Left lung (tissue), 4 donors: ENCODE measurements at regions not wholly inside any gene's neighbourhood (a gene's known extent, or its start where the extent isn't known, plus 50 kb on each side); places are given as distances from the start of the nearest gene placed in this dataset.
A peak's percentile ranks its signal among the peaks of the same experiment; 100 is the strongest.

Source experiments
- ATAC-seq: fragments of 200-7000 bp; cut with Tn5 transposase; one replicate; pipeline ENCODE4 v1.9.1; 2020; ENCODE audit warnings: moderate library complexity
- DNase-seq, 4 donors: peaks; one replicate each; pipeline ENCODE4 v3.0.0-alpha.2; 2013 to 2020
- H3K27ac ChIP-seq, 2 donors: fragments of 200-600 bp; sonication (generic) in 1 of 2; one replicate each; pipeline versions ENCODE4 v1.5.0 to v1.8.0; 2020 to 2021
- H3K27me3 ChIP-seq, 2 donors: fragments of 200-600 bp; sonication (generic) in 1 of 2; one replicate each; pipeline versions ENCODE4 v1.5.0 to v1.8.0; 2020 to 2021
- H3K36me3 ChIP-seq, 2 donors: fragments of 200-600 bp; sonication (generic) in 1 of 2; one replicate each; pipeline versions ENCODE4 v1.5.0 to v1.8.0; 2020 to 2021
- H3K4me1 ChIP-seq, 2 donors: fragments of 200-600 bp; one replicate each; pipeline ENCODE4 v1.8.0; 2021
- H3K4me3 ChIP-seq, 2 donors: fragments of 200-600 bp; sonication (generic) in 1 of 2; one replicate each; pipeline versions ENCODE4 v1.5.0 to v1.8.0; 2020 to 2021; ENCODE audit warnings: mild to moderate bottlenecking in 1 of 2
- H3K9me3 ChIP-seq, 2 donors: fragments of 200-600 bp; sonication (generic) in 1 of 2; one replicate each; pipeline versions ENCODE4 v1.5.0 to v1.8.0; 2020 to 2021
- CTCF ChIP-seq, 2 donors: fragments of 200-600 bp; sonication (generic) in 1 of 2; IDR thresholded peaks; one replicate each; pipeline versions ENCODE4 v1.5.0 to v1.8.0; 2021; ENCODE audit warnings: antibody characterized with exemption in 2 of 2
- intact Hi-C, 2 donors: fragments of 100-400 bp; cut with DNase I; formaldehyde crosslinking; loops; one replicate each; pipeline versions ENCODE4 v1.11.2 to v1.14.2; 2022
- donor health status: DM: no; HTN: yes; CAD: no.
- donor health status: DM: no; HTN: no; CAD: no.

- H3K36me3 ChIP-seq = no peaks in the 10 kb centered on the region
- no peak overlapping the region for H3K4me3 ChIP-seq
- no peak overlapping the region for H3K27ac ChIP-seq
- no peaks in the 10 kb centered on the region for H3K9me3 ChIP-seq
- intact Hi-C loops = no loop called here
- DNase-seq (no peak), ATAC-seq (no peak)
- H3K4me1 ChIP-seq = no peaks in the 10 kb centered on the region
- TF ChIP-seq CTCF (IDR thresholded peaks at IDR 0.05) = no peak
- H3K27me3 ChIP-seq = no peaks in the 10 kb centered on the region
These were observed 170.1 kb downstream of the ICE1 start for GRCh38 chr5:5592541-5592940.

DNA sequence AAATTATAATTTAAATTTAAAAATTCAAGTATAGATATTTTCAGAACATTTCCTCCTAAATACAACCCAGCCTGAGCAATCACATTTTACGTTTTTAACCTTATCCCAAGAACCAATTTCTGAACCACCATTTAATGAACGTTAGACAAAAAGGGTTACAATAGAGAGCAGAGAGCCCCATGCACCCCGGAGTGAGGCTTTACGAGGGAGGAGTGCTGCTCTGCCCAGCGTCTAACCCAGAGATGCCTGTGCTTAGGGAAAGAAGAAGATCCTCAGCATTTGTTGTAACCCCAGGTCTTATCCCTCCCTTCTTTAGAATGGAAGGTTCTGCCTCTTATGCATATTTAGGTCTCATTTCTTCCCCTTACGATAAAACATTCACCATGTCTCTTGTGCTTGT lies 169.1 kb downstream of the ICE1 start:
- no peaks in the 10 kb centered on the region for H3K4me1 ChIP-seq
- no peaks in the 10 kb centered on the region for H3K27me3 ChIP-seq
- H3K4me3 ChIP-seq = no peak overlapping the region
- ATAC-seq (no peak), DNase-seq (no peak)
- H3K9me3 ChIP-seq = no peaks in the 10 kb centered on the region
- no peak overlapping the region for H3K27ac ChIP-seq
- no peak for TF ChIP-seq CTCF (IDR thresholded peaks at IDR 0.05)
- H3K36me3 ChIP-seq = no peaks in the 10 kb centered on the region
- intact Hi-C loops = no loop called here

DNA sequence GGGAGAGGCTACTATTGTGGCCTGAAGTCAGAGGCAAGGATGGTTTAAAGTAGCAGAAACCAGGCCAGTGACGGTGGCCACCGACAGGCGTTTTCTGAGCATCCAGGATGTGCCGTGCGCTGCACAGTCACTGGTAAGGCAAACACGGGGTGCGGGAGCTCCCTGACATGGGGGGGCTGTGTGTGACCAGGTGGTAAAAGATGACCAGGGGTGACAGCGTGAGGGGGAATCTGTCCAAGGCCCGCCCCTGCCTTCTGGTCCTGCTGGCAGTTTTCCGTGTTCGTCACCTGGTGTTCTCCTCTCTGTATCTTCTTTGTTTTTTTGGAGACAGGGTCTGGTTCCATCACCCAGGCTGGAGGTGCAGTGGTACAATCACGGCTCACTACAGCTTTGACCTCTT lies 167.4 kb downstream of the ICE1 start:
- DNase-seq = peak in 1 of 4 donors; percentile 60
- no peak for ATAC-seq
- no peak for TF ChIP-seq CTCF (IDR thresholded peaks at IDR 0.05)
- Histone ChIP-seq H3K4me3 (no peak overlapping the region), H3K4me1 (no peaks in the 10 kb centered on the region), H3K36me3 (no peaks in the 10 kb centered on the region), H3K27me3 (no peaks in the 10 kb centered on the region), H3K9me3 (no peaks in the 10 kb centered on the region), H3K27ac (no peak overlapping the region)
- intact Hi-C loops = no loop called here

DNA sequence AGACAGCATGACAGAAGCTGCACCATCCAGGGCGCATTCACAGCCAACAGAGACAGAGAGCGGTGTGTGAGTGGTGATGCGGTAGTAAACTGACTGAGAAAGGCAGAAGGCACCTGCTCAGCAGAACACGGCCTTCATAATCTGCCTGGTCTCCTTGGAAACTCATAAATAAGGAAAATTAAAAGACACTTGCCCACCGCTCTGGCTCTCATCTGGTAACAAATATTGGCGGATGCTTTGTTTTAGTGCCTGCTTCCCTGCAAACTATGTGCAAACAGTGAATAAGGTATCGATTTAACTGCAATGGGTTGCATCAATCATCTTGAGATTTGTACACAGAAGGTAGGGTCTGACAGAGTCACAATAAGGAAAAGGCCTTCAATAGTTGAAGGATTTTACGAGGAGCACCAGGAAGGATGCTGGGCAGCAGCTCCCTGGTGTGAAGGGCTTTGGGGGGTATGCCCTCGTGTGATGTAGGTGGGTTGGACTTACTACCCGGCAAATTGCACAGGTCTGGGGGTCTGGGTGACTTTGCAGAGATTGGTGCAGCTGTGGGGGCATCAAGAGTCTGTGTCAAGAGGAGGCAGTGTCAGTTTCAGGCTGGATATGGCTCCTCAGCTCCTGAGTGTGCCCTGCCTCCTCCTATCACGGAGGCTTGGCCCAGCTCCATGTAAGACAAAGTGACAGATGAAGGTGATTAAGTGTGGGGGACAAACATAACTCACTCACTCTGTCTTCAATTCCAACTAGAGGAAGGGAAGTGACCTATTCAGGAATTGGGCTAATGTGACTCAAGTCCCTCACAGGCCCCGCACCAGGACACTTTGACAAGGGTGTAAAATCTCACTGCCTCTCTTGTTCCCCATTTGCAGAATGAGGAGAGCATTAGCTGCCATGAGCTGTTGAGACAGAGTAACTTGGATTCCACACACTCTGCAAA lies 166.7 kb downstream of the ICE1 start:
- Histone ChIP-seq H3K27ac (no peak overlapping the region), H3K27me3 (no peaks in the 10 kb centered on the region), H3K4me3 (no peak overlapping the region), H3K9me3 (no peaks in the 10 kb centered on the region), H3K36me3 (no peaks in the 10 kb centered on the region), H3K4me1 (no peaks in the 10 kb centered on the region)
- DNase-seq (no peak), ATAC-seq (no peak)
- TF ChIP-seq CTCF (IDR thresholded peaks at IDR 0.05) = no peak
- intact Hi-C loops = no loop called here

GRCh38 chr5:5588386-5588785 lies 165.9 kb downstream of the ICE1 start:
- no peak overlapping the region for H3K4me3 ChIP-seq
- no peaks in the 10 kb centered on the region for H3K27me3 ChIP-seq
- H3K36me3 ChIP-seq = no peaks in the 10 kb centered on the region
- H3K9me3 ChIP-seq = no peaks in the 10 kb centered on the region
- H3K4me1 ChIP-seq = no peaks in the 10 kb centered on the region
- no peak for TF ChIP-seq CTCF (IDR thresholded peaks at IDR 0.05)
- no peak overlapping the region for H3K27ac ChIP-seq
- ATAC-seq = no peak
- intact Hi-C loops = no loop called here
- DNase-seq = no peak
